Activated B cell treated with CpG ODN at 0.5 μM for 24 hours (primary cell): ENCODE measurements at regions not wholly inside any gene's neighbourhood (a gene's known extent, or its start where the extent isn't known, plus 50 kb on each side); places are given as distances from the start of the nearest gene placed in this dataset.

ENCODE experiments used
- ATAC-seq: fragments of 200-7000 bp; cut with Tn5 transposase; one replicate; pipeline ENCODE4 v1.10.0; 2021; ENCODE audit warnings: low read depth, mild to moderate bottlenecking, moderate library complexity
- CTCF ChIA-PET: fragments of 350-600 bp; sonication (Branson Sonifier 250); formaldehyde crosslinking; loops from one replicate; lab custom pipeline; 2021; ENCODE audit warnings: antibody characterized with exemption; lab: Charles Lee
- POLR2A ChIA-PET: fragments of 350-600 bp; sonication (Branson Sonifier 250); formaldehyde crosslinking; loops from one replicate; lab custom pipeline; 2021; ENCODE audit warnings: antibody characterized with exemption; lab: Charles Lee
- DNase-seq: peaks from one replicate; pipeline ENCODE4 v3.0.0; 2022
- H3K27ac Mint-ChIP-seq: one replicate; pipeline ENCODE4 v1.8.0; 2020; ENCODE audit warnings: mixed read lengths
- H3K27me3 Mint-ChIP-seq: one replicate; pipeline ENCODE4 v1.8.0; 2021; ENCODE audit warnings: mixed read lengths
- H3K36me3 Mint-ChIP-seq: one replicate; pipeline ENCODE4 v1.8.0; 2021; ENCODE audit warnings: low read depth, mixed read lengths
- H3K4me1 Mint-ChIP-seq: one replicate; pipeline ENCODE4 v1.8.0; 2021; ENCODE audit warnings: mixed read lengths
- H3K4me3 Mint-ChIP-seq: one replicate; pipeline ENCODE4 v1.8.0; 2020; ENCODE audit warnings: mild to moderate bottlenecking, mixed read lengths
- H3K9me3 Mint-ChIP-seq: one replicate; pipeline ENCODE4 v1.8.0; 2020; ENCODE audit warnings: mixed read lengths
- intact Hi-C: fragments of 100-400 bp; cut with micrococcal nuclease; formaldehyde crosslinking; loops from one replicate; pipeline ENCODE4 v1.15.1; 2024
- TF ChIP-seq, protein P1 (sequence below): fragments of 200-600 bp; IDR thresholded peaks from one replicate; pipeline ENCODE4 v1.8.0; 2022; ENCODE audit warnings: antibody characterized with exemption, mild to moderate bottlenecking

DNA sequence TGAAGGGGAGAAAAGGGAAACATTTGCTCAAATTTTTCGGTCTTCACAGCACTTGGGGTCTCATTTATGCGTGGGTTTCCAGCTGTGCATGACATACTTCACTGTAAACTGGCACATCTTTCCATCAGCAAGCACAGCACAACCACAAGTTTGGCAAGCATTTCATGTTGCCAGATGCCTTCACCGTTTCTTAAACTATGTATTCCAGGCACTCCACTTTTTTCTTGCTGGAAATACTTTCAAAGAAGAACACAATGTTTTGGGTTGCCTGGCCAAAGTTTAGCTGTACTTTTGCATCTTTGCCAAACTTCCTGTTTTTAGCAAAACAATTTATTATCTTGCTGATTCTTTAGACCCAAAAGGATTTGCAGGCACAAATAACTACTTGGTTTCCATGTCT lies 194.6 kb upstream of the MEIS1 start:
- intact Hi-C loops, result no loop called here
- Mint-ChIP-seq H3K9me3 (no peaks in the 10 kb centered on the region), H3K36me3 (no peaks in the 10 kb centered on the region), H3K4me3 (no peak overlapping the region), H3K27me3 (no peaks in the 10 kb centered on the region), H3K27ac (no peak overlapping the region), H3K4me1 (no peaks in the 10 kb centered on the region)
- POLR2A ChIA-PET, result no interaction called here
- ATAC-seq (no peak), DNase-seq (no peak)
- CTCF ChIA-PET, result no interaction called here
- TF ChIP-seq, protein P1, sequence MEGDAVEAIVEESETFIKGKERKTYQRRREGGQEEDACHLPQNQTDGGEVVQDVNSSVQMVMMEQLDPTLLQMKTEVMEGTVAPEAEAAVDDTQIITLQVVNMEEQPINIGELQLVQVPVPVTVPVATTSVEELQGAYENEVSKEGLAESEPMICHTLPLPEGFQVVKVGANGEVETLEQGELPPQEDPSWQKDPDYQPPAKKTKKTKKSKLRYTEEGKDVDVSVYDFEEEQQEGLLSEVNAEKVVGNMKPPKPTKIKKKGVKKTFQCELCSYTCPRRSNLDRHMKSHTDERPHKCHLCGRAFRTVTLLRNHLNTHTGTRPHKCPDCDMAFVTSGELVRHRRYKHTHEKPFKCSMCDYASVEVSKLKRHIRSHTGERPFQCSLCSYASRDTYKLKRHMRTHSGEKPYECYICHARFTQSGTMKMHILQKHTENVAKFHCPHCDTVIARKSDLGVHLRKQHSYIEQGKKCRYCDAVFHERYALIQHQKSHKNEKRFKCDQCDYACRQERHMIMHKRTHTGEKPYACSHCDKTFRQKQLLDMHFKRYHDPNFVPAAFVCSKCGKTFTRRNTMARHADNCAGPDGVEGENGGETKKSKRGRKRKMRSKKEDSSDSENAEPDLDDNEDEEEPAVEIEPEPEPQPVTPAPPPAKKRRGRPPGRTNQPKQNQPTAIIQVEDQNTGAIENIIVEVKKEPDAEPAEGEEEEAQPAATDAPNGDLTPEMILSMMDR, result no peak

DNA sequence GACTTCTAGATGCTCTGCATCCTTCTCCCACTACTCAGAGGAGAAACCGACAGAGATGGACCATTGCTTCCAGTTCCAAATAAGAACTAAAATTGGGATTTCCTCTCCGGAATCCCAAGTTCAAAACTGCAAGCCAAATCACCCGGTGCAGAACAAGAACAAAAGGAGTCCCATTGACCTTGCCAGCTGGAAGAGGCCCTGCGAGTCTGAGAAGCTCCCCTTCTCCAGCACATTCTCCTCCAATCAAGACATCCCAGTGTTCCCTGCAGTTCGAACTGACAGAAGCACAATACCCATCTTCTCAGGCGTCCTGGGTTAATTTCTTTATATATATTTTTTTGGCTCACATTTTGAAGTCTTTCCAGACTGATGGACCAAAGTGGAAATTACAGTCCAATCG lies 195.3 kb upstream of the MEIS1 start:
- Mint-ChIP-seq H3K36me3 (no peaks in the 10 kb centered on the region), H3K27ac (no peak overlapping the region), H3K4me1 (no peaks in the 10 kb centered on the region), H3K9me3 (no peaks in the 10 kb centered on the region), H3K4me3 (no peak overlapping the region), H3K27me3 (no peaks in the 10 kb centered on the region)
- ATAC-seq (no peak), DNase-seq (no peak)
- POLR2A ChIA-PET, result no interaction called here
- intact Hi-C loops, result no loop called here
- TF ChIP-seq, protein P1, result no peak
- CTCF ChIA-PET, result no interaction called here

DNA sequence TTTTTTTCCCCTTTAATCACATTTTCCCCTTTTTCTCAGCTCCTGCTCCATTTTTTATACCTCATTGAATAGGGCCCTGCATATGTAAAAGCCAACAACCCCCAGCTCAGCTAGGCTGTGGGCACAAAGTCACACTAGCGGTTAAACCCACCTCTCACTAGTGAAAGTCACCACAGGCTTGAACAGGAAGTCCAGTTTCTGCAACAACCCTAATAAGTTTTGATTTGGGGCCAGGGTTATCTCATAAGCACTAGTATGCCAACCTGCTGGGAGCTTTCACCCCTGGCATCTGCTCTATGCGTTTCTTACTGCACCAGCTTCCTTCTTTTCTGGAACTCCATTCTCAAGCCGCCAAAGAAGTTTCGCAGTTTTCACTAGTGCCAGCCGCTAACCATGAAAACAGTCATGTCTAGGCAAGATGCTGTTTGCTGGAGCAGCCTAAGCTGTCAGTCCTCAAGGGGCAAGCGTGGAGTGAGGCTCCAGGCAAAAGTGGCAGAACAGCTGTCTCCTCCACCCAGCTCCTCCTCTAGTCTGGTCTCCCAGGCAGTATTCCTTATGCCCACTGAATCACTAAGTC lies 197.0 kb upstream of the MEIS1 start:
- H3K27me3 Mint-ChIP-seq, result no peaks in the 10 kb centered on the region
- no peak for DNase-seq
- ChIA-PET CTCF (no interaction called here), POLR2A (no interaction called here)
- no peak overlapping the region for H3K4me3 Mint-ChIP-seq
- no peaks in the 10 kb centered on the region for H3K9me3 Mint-ChIP-seq
- intact Hi-C loops, result no loop called here
- H3K27ac Mint-ChIP-seq, result no peak overlapping the region
- TF ChIP-seq, protein P1, result no peak
- no peak for ATAC-seq
- no peaks in the 10 kb centered on the region for H3K36me3 Mint-ChIP-seq
- no peaks in the 10 kb centered on the region for H3K4me1 Mint-ChIP-seq

DNA sequence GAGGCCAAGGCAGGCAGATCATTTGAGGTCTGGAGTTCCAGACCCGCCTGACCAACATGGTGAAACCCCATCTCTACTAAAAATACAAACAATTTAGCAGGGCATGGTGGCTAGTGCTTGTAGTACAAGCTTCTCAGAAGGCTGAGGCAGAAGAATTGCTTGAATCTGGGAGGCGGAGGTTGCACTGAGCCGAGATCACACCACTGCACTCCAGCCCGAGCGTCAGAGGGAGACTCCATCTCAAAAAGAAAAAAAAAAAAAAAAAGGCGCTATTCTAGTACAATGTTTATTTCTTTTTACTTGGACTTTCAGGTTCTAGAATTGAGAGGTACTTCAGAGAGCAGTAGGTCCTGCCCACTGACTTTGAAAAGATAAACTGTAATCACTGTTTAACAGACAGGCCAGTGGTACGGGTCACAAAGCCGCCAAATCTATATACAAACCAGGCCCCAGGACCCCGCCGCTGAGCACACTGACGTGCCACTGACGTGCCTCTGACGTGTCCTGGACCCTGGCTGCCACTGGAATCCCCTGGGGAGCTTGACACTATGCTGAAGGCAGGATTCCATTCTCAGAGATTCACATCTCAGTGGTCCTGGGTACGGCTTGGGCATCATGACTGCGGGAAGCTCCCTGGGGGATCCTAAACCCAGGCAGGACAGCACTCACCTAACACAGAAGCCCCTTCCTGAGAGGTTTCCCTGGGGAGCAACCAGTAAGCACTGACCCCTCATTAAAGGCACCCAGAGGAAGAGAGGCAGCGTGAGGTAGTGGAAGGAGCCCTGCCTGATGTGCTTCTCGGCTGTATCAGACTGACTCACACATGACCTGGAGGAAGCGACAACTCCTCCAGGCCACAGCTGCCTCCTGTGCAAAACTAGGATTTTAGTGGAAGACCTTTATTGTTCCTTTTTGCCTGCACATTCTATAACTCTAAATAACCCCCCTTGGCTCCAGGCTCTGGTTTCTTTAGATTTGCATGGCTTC lies 197.8 kb upstream of the MEIS1 start:
- TF ChIP-seq, protein P1, result no peak
- Mint-ChIP-seq H3K27me3 (no peaks in the 10 kb centered on the region), H3K27ac (no peak overlapping the region), H3K36me3 (no peaks in the 10 kb centered on the region), H3K4me1 (no peaks in the 10 kb centered on the region), H3K4me3 (no peak overlapping the region), H3K9me3 (no peaks in the 10 kb centered on the region)
- ATAC-seq (no peak), DNase-seq (no peak)
- intact Hi-C loops, result no loop called here
- CTCF ChIA-PET, result no interaction called here
- POLR2A ChIA-PET, result interaction anchor here (0.6 kb wide), 1 partner anchor 25 kb away, joined by 5 read pairs; no protein-coding TSS in a partner anchor

DNA sequence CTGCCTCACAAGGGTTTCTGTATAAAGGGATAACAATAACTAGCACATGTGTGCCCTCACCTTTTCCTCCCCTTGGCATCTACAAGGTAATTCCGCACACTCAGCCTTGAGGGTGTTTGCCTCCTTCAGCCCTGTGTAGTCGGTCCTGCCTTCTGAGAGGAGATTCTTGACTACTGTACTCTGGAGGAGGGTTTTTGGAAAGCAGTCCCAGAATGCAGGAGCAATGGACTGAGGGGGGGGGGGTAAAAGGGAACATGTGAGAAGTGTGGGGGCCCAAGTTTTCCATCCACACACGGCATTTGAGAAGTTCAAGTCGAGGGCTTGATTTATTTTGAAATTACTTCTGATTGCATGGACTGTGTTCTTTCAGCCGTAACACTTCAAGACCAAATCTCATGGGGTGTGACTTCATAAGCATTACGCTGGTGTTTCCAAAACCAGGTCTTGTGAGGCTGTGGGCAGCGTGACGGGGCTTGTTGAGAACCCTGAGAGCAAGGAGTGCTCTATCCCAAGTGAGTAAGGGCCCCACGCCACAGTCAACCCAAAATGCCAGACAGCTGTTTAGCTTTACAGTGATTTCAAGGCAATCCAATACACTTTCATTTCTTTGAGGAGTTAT lies 198.7 kb upstream of the MEIS1 start:
- DNase-seq (no peak), ATAC-seq (no peak)
- Mint-ChIP-seq H3K4me1 (no peaks in the 10 kb centered on the region), H3K9me3 (no peaks in the 10 kb centered on the region), H3K4me3 (no peak overlapping the region), H3K27ac (no peak overlapping the region), H3K36me3 (no peaks in the 10 kb centered on the region), H3K27me3 (no peaks in the 10 kb centered on the region)
- TF ChIP-seq, protein P1, result no peak
- ChIA-PET POLR2A (interaction anchor here (0.6 kb wide), 1 partner anchor 26 kb away, joined by 5 read pairs; no protein-coding TSS in a partner anchor), CTCF (no interaction called here)
- intact Hi-C loops, result no loop called here
